GM23338 (cell line): ENCODE measurements at regions not wholly inside any gene's neighbourhood (a gene's known extent, or its start where the extent isn't known, plus 50 kb on each side); places are given as distances from the start of the nearest gene placed in this dataset.

ENCODE experiments used
- ATAC-seq: fragments of 200-7000 bp; cut with Tn5 transposase; 3 replicates; pipeline ENCODE4 v1.9.1; 2020
- DNase-seq: peaks from one replicate; pipeline ENCODE4 v3.0.0-alpha.2; 2015; ENCODE audit warnings: low spot score
- H2AFZ ChIP-seq: fragments of 200-600 bp; sonication (generic); 2 replicates; pipeline ENCODE4 v1.8.0; 2016; ENCODE audit warnings: antibody characterized with exemption, mild to moderate bottlenecking, moderate library complexity
- H3F3A ChIP-seq: fragments of 200-600 bp; sonication (generic); replicated peaks from 2 replicates; pipeline ENCODE4 v1.8.0; 2017; ENCODE audit warnings: antibody characterized with exemption, mixed run types, low read depth
- H3K27ac ChIP-seq: fragments of 200-600 bp; sonication (generic); 2 replicates; pipeline ENCODE4 v1.6.1; 2016; ENCODE audit warnings: low read depth
- H3K27me3 ChIP-seq: fragments of 200-600 bp; sonication (generic); 2 replicates; pipeline ENCODE4 v1.8.0; 2016; ENCODE audit warnings: mild to moderate bottlenecking, mixed run types, moderate library complexity; ENCODE audit not compliant: insufficient read depth
- H3K36me3 ChIP-seq: fragments of 200-600 bp; sonication (generic); 2 replicates; pipeline ENCODE4 v1.8.0; 2016; ENCODE audit warnings: mild to moderate bottlenecking; ENCODE audit not compliant: insufficient read depth
- H3K4me1 ChIP-seq: fragments of 200-600 bp; sonication (generic); 2 replicates; pipeline ENCODE4 v1.8.0; 2016; ENCODE audit warnings: mild to moderate bottlenecking, moderate library complexity; ENCODE audit not compliant: insufficient read depth
- H3K4me2 ChIP-seq: fragments of 200-600 bp; sonication (generic); 2 replicates; pipeline ENCODE4 v1.7.1; 2017; ENCODE audit warnings: mixed run types
- H3K4me3 ChIP-seq: fragments of 200-600 bp; sonication (generic); 2 replicates; pipeline ENCODE4 v1.6.1; 2016; ENCODE audit warnings: mixed run types
- H3K79me2 ChIP-seq: fragments of 200-600 bp; sonication (generic); replicated peaks from 2 replicates; pipeline ENCODE4 v1.8.0; 2017; ENCODE audit warnings: mild to moderate bottlenecking; ENCODE audit not compliant: insufficient read depth
- H3K9me2 ChIP-seq: fragments of 200-600 bp; sonication (generic); 2 replicates; pipeline ENCODE4 v1.8.0; 2017; ENCODE audit not compliant: insufficient read depth
- H4K20me1 ChIP-seq: fragments of 200-600 bp; sonication (generic); replicated peaks from 2 replicates; pipeline ENCODE4 v1.8.0; 2017; ENCODE audit warnings: mild to moderate bottlenecking; ENCODE audit not compliant: insufficient read depth
- H3K27ac Mint-ChIP-seq: 2 replicates; pipeline ENCODE4 v1.8.0; 2020; ENCODE audit warnings: inconsistent platforms, mild to moderate bottlenecking, moderate library complexity, mixed read lengths
- H3K27me3 Mint-ChIP-seq: 3 replicates; pipeline ENCODE4 v1.8.0; 2022; ENCODE audit warnings: low read depth, mild to moderate bottlenecking, moderate library complexity, mixed read lengths, inconsistent platforms; ENCODE audit not compliant: insufficient read depth, poor library complexity
- H3K36me3 Mint-ChIP-seq: 3 replicates; pipeline ENCODE4 v1.8.0; 2021; ENCODE audit warnings: low read depth, mild to moderate bottlenecking, inconsistent platforms, moderate library complexity, mixed read lengths
- H3K4me1 Mint-ChIP-seq: 3 replicates; pipeline ENCODE4 v1.8.0; 2020; ENCODE audit warnings: mild to moderate bottlenecking, inconsistent platforms, mixed read lengths
- H3K4me3 Mint-ChIP-seq: 3 replicates; pipeline ENCODE4 v1.8.0; 2021; ENCODE audit warnings: moderate library complexity, mild to moderate bottlenecking, inconsistent platforms, mixed read lengths
- H3K9me3 Mint-ChIP-seq: 3 replicates; pipeline ENCODE4 v1.8.0; 2020; ENCODE audit warnings: moderate library complexity, mild to moderate bottlenecking, inconsistent platforms, mixed read lengths
- CREB1 ChIP-seq: fragments of 250-450 bp; sonication (Bioruptor Pico); IDR thresholded peaks from 2 replicates; pipeline ENCODE4 v1.5.0; 2020; ENCODE audit warnings: low read depth, mild to moderate bottlenecking, moderate library complexity
- EZH2phosphoT487 ChIP-seq: fragments of 200-600 bp; sonication (generic); IDR thresholded peaks from one replicate; pipeline ENCODE4 v1.8.1; 2018; ENCODE audit warnings: antibody characterized with exemption; ENCODE audit not compliant: unreplicated experiment
- JUNB ChIP-seq: IDR thresholded peaks from one replicate; pipeline ENCODE4 v1.6.1; 2016; ENCODE audit warnings: antibody characterized with exemption; ENCODE audit not compliant: unreplicated experiment
- NANOG ChIP-seq: IDR thresholded peaks from 2 replicates; pipeline ENCODE4 v1.6.1; 2016; ENCODE audit warnings: antibody characterized with exemption, borderline replicate concordance
- POLR2AphosphoS5 ChIP-seq: IDR thresholded peaks from 2 replicates; pipeline ENCODE4 v1.6.1; 2016; ENCODE audit warnings: antibody characterized with exemption, low read depth
- STAT1 ChIP-seq: IDR thresholded peaks from one replicate; pipeline ENCODE4 v1.6.1; 2016; ENCODE audit warnings: antibody characterized with exemption; ENCODE audit not compliant: unreplicated experiment
- ZNF114 ChIP-seq: fragments of 250-450 bp; sonication (Bioruptor Pico); IDR thresholded peaks from 2 replicates; pipeline ENCODE4 v1.5.0; 2020; ENCODE audit warnings: mild to moderate bottlenecking, moderate library complexity
- TF ChIP-seq, protein P1 (sequence below): fragments of 250-450 bp; sonication (Bioruptor Pico); IDR thresholded peaks from 2 replicates; pipeline ENCODE4 v1.5.0; 2020; ENCODE audit warnings: mild to moderate bottlenecking, moderate library complexity
- TF ChIP-seq, protein P2 (sequence below): IDR thresholded peaks from 2 replicates; pipeline ENCODE4 v1.6.1; 2016; ENCODE audit warnings: antibody characterized with exemption

DNA sequence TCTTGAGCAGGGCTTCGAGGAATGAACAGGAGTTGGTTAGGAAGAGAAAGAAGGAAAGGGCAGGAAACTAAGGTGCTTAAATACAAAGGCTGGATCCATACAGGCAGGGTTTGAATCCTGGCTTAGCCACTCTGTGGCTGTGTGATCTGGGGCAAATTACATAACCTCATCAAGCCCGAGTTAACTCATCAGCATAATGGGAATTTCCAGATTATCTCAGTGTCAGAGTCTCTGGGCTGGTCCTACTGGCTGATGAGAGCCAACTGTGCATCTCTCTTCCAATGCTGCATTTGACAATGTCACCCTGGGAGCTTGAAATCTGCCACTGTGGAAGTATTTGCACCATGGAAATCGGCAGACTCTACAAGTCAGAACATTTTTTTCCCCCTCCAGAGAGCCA, 83.8 kb upstream of the SLC6A6 start:
- H3K4me3 ChIP-seq, result no peak overlapping the region
- H3K4me3 Mint-ChIP-seq, result no peak overlapping the region
- no peak overlapping the region for H3K27ac Mint-ChIP-seq
- H3F3A ChIP-seq, result 0 out of 2 replicates have a peak, but pooled peaks cover 2% of the 10 kb centered on the region
- H4K20me1 ChIP-seq, result no peaks in the 10 kb centered on the region
- TF ChIP-seq NANOG (no peak), CREB1 (no peak)
- TF ChIP-seq, protein P1, sequence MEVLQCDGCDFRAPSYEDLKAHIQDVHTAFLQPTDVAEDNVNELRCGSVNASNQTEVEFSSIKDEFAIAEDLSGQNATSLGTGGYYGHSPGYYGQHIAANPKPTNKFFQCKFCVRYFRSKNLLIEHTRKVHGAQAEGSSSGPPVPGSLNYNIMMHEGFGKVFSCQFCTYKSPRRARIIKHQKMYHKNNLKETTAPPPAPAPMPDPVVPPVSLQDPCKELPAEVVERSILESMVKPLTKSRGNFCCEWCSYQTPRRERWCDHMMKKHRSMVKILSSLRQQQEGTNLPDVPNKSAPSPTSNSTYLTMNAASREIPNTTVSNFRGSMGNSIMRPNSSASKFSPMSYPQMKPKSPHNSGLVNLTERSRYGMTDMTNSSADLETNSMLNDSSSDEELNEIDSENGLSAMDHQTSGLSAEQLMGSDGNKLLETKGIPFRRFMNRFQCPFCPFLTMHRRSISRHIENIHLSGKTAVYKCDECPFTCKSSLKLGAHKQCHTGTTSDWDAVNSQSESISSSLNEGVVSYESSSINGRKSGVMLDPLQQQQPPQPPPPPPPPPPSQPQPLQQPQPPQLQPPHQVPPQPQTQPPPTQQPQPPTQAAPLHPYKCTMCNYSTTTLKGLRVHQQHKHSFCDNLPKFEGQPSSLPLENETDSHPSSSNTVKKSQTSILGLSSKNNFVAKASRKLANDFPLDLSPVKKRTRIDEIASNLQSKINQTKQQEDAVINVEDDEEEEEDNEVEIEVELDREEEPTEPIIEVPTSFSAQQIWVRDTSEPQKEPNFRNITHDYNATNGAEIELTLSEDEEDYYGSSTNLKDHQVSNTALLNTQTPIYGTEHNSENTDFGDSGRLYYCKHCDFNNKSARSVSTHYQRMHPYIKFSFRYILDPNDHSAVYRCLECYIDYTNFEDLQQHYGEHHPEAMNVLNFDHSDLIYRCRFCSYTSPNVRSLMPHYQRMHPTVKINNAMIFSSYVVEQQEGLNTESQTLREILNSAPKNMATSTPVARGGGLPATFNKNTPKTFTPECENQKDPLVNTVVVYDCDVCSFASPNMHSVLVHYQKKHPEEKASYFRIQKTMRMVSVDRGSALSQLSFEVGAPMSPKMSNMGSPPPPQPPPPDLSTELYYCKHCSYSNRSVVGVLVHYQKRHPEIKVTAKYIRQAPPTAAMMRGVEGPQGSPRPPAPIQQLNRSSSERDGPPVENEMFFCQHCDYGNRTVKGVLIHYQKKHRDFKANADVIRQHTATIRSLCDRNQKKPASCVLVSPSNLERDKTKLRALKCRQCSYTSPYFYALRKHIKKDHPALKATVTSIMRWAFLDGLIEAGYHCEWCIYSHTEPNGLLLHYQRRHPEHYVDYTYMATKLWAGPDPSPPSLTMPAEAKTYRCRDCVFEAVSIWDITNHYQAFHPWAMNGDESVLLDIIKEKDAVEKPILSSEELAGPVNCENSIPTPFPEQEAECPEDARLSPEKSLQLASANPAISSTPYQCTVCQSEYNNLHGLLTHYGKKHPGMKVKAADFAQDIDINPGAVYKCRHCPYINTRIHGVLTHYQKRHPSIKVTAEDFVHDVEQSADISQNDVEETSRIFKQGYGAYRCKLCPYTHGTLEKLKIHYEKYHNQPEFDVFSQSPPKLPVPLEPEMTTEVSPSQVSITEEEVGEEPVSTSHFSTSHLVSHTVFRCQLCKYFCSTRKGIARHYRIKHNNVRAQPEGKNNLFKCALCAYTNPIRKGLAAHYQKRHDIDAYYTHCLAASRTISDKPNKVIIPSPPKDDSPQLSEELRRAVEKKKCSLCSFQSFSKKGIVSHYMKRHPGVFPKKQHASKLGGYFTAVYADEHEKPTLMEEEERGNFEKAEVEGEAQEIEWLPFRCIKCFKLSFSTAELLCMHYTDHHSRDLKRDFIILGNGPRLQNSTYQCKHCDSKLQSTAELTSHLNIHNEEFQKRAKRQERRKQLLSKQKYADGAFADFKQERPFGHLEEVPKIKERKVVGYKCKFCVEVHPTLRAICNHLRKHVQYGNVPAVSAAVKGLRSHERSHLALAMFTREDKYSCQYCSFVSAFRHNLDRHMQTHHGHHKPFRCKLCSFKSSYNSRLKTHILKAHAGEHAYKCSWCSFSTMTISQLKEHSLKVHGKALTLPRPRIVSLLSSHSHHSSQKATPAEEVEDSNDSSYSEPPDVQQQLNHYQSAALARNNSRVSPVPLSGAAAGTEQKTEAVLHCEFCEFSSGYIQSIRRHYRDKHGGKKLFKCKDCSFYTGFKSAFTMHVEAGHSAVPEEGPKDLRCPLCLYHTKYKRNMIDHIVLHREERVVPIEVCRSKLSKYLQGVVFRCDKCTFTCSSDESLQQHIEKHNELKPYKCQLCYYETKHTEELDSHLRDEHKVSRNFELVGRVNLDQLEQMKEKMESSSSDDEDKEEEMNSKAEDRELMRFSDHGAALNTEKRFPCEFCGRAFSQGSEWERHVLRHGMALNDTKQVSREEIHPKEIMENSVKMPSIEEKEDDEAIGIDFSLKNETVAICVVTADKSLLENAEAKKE (CRISPR knock-in tag), result no peak
- ATAC-seq (no peak), DNase-seq (no peak)
- H3K4me1 Mint-ChIP-seq, result peaks cover 7% of the 10 kb centered on the region; the same call in 2 of the 3 replicates
- no peaks in the 10 kb centered on the region for H3K79me2 ChIP-seq
- H2AFZ ChIP-seq, result 0 out of 2 replicates have a peak overlapping the region, but pooled peaks have one; percentile 23
- H3K27me3 Mint-ChIP-seq, result peaks cover 8% of the 10 kb centered on the region
- H3K27me3 ChIP-seq, result no peaks in the 10 kb centered on the region
- H3K4me1 ChIP-seq, result no peaks in the 10 kb centered on the region
- H3K9me3 Mint-ChIP-seq, result peaks cover 4% of the 10 kb centered on the region; the same call in 1 of the 3 replicates
- no peak overlapping the region for H3K27ac ChIP-seq
- no peaks in the 10 kb centered on the region for H3K36me3 ChIP-seq
- no peaks in the 10 kb centered on the region for H3K9me2 ChIP-seq
- H3K4me2 ChIP-seq, result no peak overlapping the region
- peaks cover 4% of the 10 kb centered on the region; the same call in 2 of the 3 replicates for H3K36me3 Mint-ChIP-seq

DNA sequence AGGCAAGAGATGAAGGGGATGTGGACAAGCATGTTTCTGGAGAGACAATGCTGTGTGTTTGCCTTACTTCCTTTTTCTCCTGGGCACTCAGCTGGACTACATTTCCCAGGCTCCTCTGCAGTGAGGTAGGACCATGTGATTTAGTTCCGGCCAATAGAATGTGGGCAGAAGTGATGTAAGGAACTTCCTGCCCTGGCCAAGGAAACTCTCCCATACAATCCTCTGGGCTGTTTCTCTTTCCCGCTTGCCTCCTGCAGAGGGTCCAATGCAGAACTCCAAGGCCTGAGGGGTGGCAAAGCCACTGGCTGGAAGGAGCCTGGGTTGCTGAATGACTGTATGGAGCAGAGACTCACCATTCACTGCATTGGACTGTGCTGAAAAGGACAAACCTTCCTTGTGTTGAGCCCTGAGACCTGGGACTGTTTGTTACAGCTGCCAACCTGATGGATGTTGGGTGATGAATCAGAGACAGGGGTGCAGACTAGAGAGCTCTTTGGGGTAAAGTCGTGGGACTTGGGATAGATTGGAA, 82.7 kb upstream of the SLC6A6 start:
- Histone ChIP-seq H3K27me3 (no peaks in the 10 kb centered on the region), H3K36me3 (no peaks in the 10 kb centered on the region), H2AFZ (no peak overlapping the region), H3K27ac (no peak overlapping the region), H3K9me2 (no peaks in the 10 kb centered on the region), H3F3A (0 out of 2 replicates have a peak, but pooled peaks cover 2% of the 10 kb centered on the region), H3K4me1 (no peaks in the 10 kb centered on the region), H3K79me2 (no peaks in the 10 kb centered on the region), H3K4me3 (peak overlapping the region; percentile 42), H3K4me2 (peak overlapping the region; percentile 67), H4K20me1 (no peaks in the 10 kb centered on the region)
- ATAC-seq (peak; percentile 98), DNase-seq (peak; percentile 95)
- peak overlapping the region; percentile 68 for H3K4me3 Mint-ChIP-seq
- peaks cover 12% of the 10 kb centered on the region for H3K27me3 Mint-ChIP-seq
- peaks cover 7% of the 10 kb centered on the region; the same call in 2 of the 3 replicates for H3K4me1 Mint-ChIP-seq
- H3K9me3 Mint-ChIP-seq, result peaks cover 4% of the 10 kb centered on the region; the same call in 1 of the 3 replicates
- H3K36me3 Mint-ChIP-seq, result peaks cover 4% of the 10 kb centered on the region; the same call in 2 of the 3 replicates
- H3K27ac Mint-ChIP-seq, result peak overlapping the region; percentile 55
- TF ChIP-seq ZNF114 (CRISPR knock-in tag) (no peak), STAT1 (no peak), EZH2phosphoT487 (no peak), JUNB (no peak), POLR2AphosphoS5 (peak; percentile 62), CREB1 (peak; percentile 82), NANOG (no peak)
- TF ChIP-seq, protein P2, sequence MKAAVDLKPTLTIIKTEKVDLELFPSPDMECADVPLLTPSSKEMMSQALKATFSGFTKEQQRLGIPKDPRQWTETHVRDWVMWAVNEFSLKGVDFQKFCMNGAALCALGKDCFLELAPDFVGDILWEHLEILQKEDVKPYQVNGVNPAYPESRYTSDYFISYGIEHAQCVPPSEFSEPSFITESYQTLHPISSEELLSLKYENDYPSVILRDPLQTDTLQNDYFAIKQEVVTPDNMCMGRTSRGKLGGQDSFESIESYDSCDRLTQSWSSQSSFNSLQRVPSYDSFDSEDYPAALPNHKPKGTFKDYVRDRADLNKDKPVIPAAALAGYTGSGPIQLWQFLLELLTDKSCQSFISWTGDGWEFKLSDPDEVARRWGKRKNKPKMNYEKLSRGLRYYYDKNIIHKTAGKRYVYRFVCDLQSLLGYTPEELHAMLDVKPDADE, result peak; percentile 91
